ENCODE measurements at regions not wholly inside any gene's neighbourhood (a gene's known extent, or its start where the extent isn't known, plus 50 kb on each side); places are given as distances from the start of the nearest gene placed in this dataset.

- ChIA-PET CTCF (no interaction called here), POLR2A (no interaction called here)
Measured at GRCh38 chr4:187270154-187270553, 546.5 kb upstream of the FAT1 start.

GRCh38 chr4:187271848-187272247 lies 548.2 kb upstream of the FAT1 start:
- ChIA-PET CTCF (no interaction called here), POLR2A (no interaction called here)

- POLR2A ChIA-PET = no interaction called here
- CTCF ChIA-PET = no interaction called here
Measured at GRCh38 chr4:187274153-187274552, 550.5 kb upstream of the FAT1 start.

- ChIA-PET CTCF (no interaction called here), POLR2A (no interaction called here)
Measured at GRCh38 chr4:187276736-187277408, 553.2 kb upstream of the FAT1 start.

- POLR2A ChIA-PET = no interaction called here
- CTCF ChIA-PET = no interaction called here
Measured at GRCh38 chr4:187283201-187283955, 559.7 kb upstream of the FAT1 start.

GRCh38 chr4:187286525-187286924 lies 562.9 kb upstream of the FAT1 start:
- ChIA-PET POLR2A (no interaction called here), CTCF (no interaction called here)

- CTCF ChIA-PET = no interaction called here
- POLR2A ChIA-PET = no interaction called here
Measured at GRCh38 chr4:187289371-187289770, 565.7 kb upstream of the FAT1 start.

GRCh38 chr4:187294861-187295260 lies 571.2 kb upstream of the FAT1 start:
- CTCF ChIA-PET = no interaction called here
- POLR2A ChIA-PET = no interaction called here

- ChIA-PET POLR2A (no interaction called here), CTCF (no interaction called here)
Measured at GRCh38 chr4:187301923-187302322, 578.3 kb upstream of the FAT1 start.

- POLR2A ChIA-PET = no interaction called here
- CTCF ChIA-PET = no interaction called here
Measured at GRCh38 chr4:187302457-187303150, 578.9 kb upstream of the FAT1 start.

- ChIA-PET POLR2A (no interaction called here), CTCF (no interaction called here)
Measured at GRCh38 chr4:187304133-187304532, 580.5 kb upstream of the FAT1 start.

- CTCF ChIA-PET = no interaction called here
- POLR2A ChIA-PET = no interaction called here
Measured at GRCh38 chr4:187307131-187307530, 583.5 kb upstream of the FAT1 start.

GRCh38 chr4:187309456-187309855 lies 585.8 kb upstream of the FAT1 start:
- ChIA-PET CTCF (no interaction called here), POLR2A (no interaction called here)

GRCh38 chr4:187312299-187312698 lies 588.6 kb upstream of the FAT1 start:
- CTCF ChIA-PET = no interaction called here
- POLR2A ChIA-PET = no interaction called here

- CTCF ChIA-PET = no interaction called here
- POLR2A ChIA-PET = no interaction called here
Measured at GRCh38 chr4:187317799-187318198, 594.1 kb upstream of the FAT1 start.

- ChIA-PET POLR2A (no interaction called here), CTCF (no interaction called here)
Measured at GRCh38 chr4:187321711-187322110, 598.1 kb upstream of the FAT1 start.

- POLR2A ChIA-PET = no interaction called here
- CTCF ChIA-PET = no interaction called here
Measured at GRCh38 chr4:187332141-187332540, 608.5 kb upstream of the FAT1 start.

GRCh38 chr4:187333151-187333550 lies 609.5 kb upstream of the FAT1 start:
- POLR2A ChIA-PET = no interaction called here

GRCh38 chr4:187335339-187335738 lies 611.7 kb upstream of the FAT1 start:
- CTCF ChIA-PET = no interaction called here
- POLR2A ChIA-PET = no interaction called here

More at GRCh38 chr4:187333151-187333550, 609.5 kb upstream of the FAT1 start:
- CTCF ChIA-PET = no interaction called here

- ChIA-PET CTCF (no interaction called here), POLR2A (no interaction called here)
Measured at GRCh38 chr4:187354740-187355139, 631.1 kb upstream of the FAT1 start.

- CTCF ChIA-PET = no interaction called here
- POLR2A ChIA-PET = no interaction called here
Measured at GRCh38 chr4:187357045-187357643, 633.5 kb upstream of the FAT1 start.

Data from activated CD8-positive, alpha-beta memory T cell treated with anti-CD3 and anti-CD28 coated beads for 36 hours (primary cell).